ENCODE measurements at regions not wholly inside any gene's neighbourhood (a gene's known extent, or its start where the extent isn't known, plus 50 kb on each side); places are given as distances from the start of the nearest gene placed in this dataset.
"Not testable (repeated sequence)": the region's sequence is repeated elsewhere in the genome, so short reads cannot be mapped to it uniquely, and the experiment has no call there.

- DNase-seq: no peak
Measured at GRCh38 chr4:13678186-13678924, 50.8 kb upstream of the BOD1L1 start.

GRCh38 chr4:13681570-13681969 is 54.0 kb upstream of the BOD1L1 start:
- no peak for DNase-seq

- DNase-seq: no peak
Measured at GRCh38 chr4:13694256-13694655, 66.7 kb upstream of the BOD1L1 start.

- DNase-seq: no peak
Measured at GRCh38 chr4:13698296-13698695, 70.8 kb upstream of the BOD1L1 start.

- DNase-seq: no peak
Measured at GRCh38 chr4:13700021-13700857, 72.7 kb upstream of the BOD1L1 start.

- not testable (repeated sequence) for DNase-seq
Measured at GRCh38 chr4:13700858-13701140, 73.3 kb upstream of the BOD1L1 start.

GRCh38 chr4:13701937-13702446 is 74.5 kb upstream of the BOD1L1 start:
- DNase-seq: no peak

GRCh38 chr4:13703096-13703495 is 75.6 kb upstream of the BOD1L1 start:
- DNase-seq: no peak

GRCh38 chr4:13704035-13704434 is 76.5 kb upstream of the BOD1L1 start:
- DNase-seq: no peak

GRCh38 chr4:13704761-13705160 is 77.2 kb upstream of the BOD1L1 start:
- no peak for DNase-seq

- DNase-seq: no peak
Measured at GRCh38 chr4:13705521-13706041, 78.1 kb upstream of the BOD1L1 start.

GRCh38 chr4:13706120-13706519 is 78.6 kb upstream of the BOD1L1 start:
- DNase-seq: no peak

GRCh38 chr4:13706716-13707115 is 79.2 kb upstream of the BOD1L1 start:
- no peak for DNase-seq

GRCh38 chr4:13710246-13710885 is 82.8 kb upstream of the BOD1L1 start:
- DNase-seq: no peak

GRCh38 chr4:13711233-13711785 is 83.8 kb upstream of the BOD1L1 start:
- DNase-seq: no peak

- DNase-seq: no peak
Measured at GRCh38 chr4:13721894-13722293, 94.4 kb upstream of the BOD1L1 start.

GRCh38 chr4:13722649-13723048 is 95.1 kb upstream of the BOD1L1 start:
- no peak for DNase-seq

GRCh38 chr4:13728761-13729160 is 101.2 kb upstream of the BOD1L1 start:
- no peak for DNase-seq

GRCh38 chr4:13731019-13731418 is 103.5 kb upstream of the BOD1L1 start:
- no peak for DNase-seq

GRCh38 chr4:13733817-13734216 is 106.3 kb upstream of the BOD1L1 start:
- no peak for DNase-seq

GRCh38 chr4:13750594-13750993 is 123.1 kb upstream of the BOD1L1 start:
- DNase-seq: no peak

GRCh38 chr4:13761581-13761980 is 134.1 kb upstream of the BOD1L1 start:
- DNase-seq: not testable (repeated sequence)

GRCh38 chr4:13762130-13762529 is 134.6 kb upstream of the BOD1L1 start:
- no peak for DNase-seq
